ENCODE measurements at regions not wholly inside any gene's neighbourhood (a gene's known extent, or its start where the extent isn't known, plus 50 kb on each side); places are given as distances from the start of the nearest gene placed in this dataset.
A peak's percentile ranks its signal among the peaks of the same experiment; 100 is the strongest.
"Not testable (repeated sequence)": the region's sequence is repeated elsewhere in the genome, so short reads cannot be mapped to it uniquely, and the experiment has no call there.

- no peak for DNase-seq
- in situ Hi-C loops (cut with HindIII; ENCODE audit: low pct_ligation_motif_present, low pct_unique_long_range_greater_than_20kb, low sequenced_read_pairs) = no loop called here
Measured at GRCh38 chr20:40933758-40934157, 94.9 kb upstream of the TOP1 start.

DNA sequence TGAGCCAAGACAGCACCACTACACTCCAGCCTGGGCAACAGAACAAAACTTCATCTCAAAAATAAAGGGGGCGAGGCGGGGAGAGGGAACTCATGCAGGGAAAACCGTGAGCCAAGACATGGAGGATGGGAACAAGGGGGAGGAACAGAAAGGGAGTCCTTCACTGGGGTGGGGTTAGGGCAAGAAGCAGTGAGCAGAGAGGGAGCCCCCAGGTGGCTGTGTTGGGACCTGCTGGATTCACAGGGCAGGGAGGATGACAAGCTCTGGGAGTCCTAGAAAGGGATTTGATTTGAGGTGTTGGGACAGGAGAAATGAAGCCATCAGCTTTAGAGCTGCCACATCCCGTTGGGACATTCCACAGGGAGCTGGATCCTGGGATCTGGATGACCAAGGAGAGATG is 90.6 kb upstream of the TOP1 start:
- DNase-seq = no peak
- in situ Hi-C loops (cut with HindIII; ENCODE audit: low pct_ligation_motif_present, low pct_unique_long_range_greater_than_20kb, low sequenced_read_pairs) = no loop called here

- DNase-seq = no peak
- in situ Hi-C loops (cut with HindIII; ENCODE audit: low pct_ligation_motif_present, low pct_unique_long_range_greater_than_20kb, low sequenced_read_pairs) = no loop called here
Measured at GRCh38 chr20:40939667-40940066, 89.0 kb upstream of the TOP1 start.

GRCh38 chr20:40941133-40941610 is 87.5 kb upstream of the TOP1 start:
- DNase-seq = no peak
- in situ Hi-C loops (cut with HindIII; ENCODE audit: low pct_ligation_motif_present, low pct_unique_long_range_greater_than_20kb, low sequenced_read_pairs) = no loop called here

- no peak for DNase-seq
- in situ Hi-C loops (cut with HindIII; ENCODE audit: low pct_ligation_motif_present, low pct_unique_long_range_greater_than_20kb, low sequenced_read_pairs) = no loop called here
Measured at GRCh38 chr20:40942006-40942405, 86.6 kb upstream of the TOP1 start.

DNA sequence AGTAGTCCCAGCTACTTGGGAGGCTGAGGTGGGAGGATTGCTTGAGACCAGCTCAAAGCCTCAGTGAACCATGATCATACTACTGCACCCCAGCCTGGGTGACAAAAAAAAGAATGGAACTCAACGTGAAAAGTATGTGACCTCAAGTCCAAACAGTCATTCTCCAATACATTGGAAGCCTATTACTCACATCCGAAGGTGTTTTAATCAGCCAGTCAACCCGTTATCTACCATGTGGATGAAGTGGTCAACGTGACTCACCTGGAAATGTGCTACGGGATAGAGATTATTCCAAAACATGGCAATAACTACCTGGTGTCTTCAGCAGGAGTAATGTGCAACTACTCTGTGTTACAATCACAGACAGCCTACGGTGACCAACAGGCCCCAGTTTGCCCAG is 85.8 kb upstream of the TOP1 start:
- in situ Hi-C loops (cut with HindIII; ENCODE audit: low pct_ligation_motif_present, low pct_unique_long_range_greater_than_20kb, low sequenced_read_pairs) = no loop called here
- DNase-seq = no peak

- DNase-seq = no peak
- in situ Hi-C loops (cut with HindIII; ENCODE audit: low pct_ligation_motif_present, low pct_unique_long_range_greater_than_20kb, low sequenced_read_pairs) = no loop called here
Measured at GRCh38 chr20:40943591-40943990, 85.0 kb upstream of the TOP1 start.

DNA sequence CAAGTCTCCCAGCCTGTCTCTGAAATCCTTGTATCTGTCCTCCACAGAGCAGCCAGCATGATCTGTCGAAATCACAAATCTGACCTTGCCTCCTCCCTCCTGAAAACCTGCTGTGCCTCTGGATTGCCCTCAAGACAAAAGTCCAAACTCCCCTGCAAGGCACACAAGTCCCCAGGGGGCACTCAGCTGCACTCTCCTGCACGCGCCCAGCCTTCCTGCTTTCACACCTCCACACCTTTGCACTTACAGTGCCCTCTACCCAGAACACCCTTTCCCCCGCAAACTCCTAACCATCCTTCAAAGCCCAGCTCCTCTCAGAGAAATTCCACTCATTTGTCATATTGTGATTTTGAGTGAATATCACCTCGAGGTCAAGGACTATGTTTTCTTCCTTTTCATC is 83.4 kb upstream of the TOP1 start:
- DNase-seq = no peak
- in situ Hi-C loops (cut with HindIII; ENCODE audit: low pct_ligation_motif_present, low pct_unique_long_range_greater_than_20kb, low sequenced_read_pairs) = no loop called here

DNA sequence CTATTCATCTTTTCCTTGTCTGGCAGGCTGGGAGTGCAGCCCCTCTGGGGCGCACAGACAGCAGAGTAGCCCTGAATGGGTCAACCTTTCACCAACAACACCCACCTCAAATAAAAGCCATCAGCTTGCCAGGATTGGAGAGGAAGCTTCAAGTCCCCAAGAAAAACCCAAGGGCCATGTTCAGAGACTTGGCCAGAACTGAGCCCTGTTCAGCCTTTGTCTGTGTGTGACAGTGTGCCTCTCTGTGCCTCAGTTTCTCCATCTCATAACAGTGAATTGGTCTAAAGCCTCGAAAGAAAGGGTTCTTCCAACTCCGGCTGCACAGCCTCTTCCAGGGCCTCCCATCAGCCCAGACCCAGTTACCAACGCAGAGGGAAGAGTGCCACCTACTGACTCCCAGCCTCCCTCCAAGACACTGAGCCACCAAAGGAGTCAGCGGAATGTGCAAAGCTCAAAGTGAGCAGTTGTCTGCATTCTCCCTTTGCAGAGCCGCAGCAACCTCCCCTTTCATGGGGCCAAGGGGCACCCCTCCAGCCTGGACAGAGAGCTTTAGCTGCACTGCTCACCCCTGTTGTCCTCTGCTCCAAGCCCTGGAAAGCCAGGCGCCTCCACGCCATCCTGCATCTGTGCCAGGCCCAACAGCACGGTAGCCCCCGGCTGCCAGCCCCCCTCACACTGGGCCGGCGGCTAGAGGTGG is 82.7 kb upstream of the TOP1 start:
- peak; percentile 22 for DNase-seq
- in situ Hi-C loops (cut with HindIII; ENCODE audit: low pct_ligation_motif_present, low pct_unique_long_range_greater_than_20kb, low sequenced_read_pairs) = no loop called here

DNA sequence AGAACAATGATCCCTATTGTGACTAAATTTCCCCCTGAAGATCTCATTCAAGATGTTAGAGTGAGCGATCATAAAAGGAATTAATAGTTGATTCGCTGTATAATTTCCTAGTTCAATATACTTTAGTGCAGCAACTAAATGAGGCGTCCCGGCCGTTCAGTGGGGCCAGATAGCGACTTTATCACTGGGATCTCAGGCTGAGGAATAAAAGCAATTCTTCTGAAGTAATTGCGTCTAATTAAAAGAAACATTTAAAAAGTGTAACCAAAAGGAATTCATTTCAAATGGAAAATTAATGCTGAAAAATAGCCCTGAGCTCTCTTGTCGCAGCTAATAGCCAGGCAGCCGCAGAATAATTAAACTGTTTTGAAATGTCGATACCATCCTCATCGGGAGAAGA is 82.2 kb upstream of the TOP1 start:
- DNase-seq = no peak
- in situ Hi-C loops (cut with HindIII; ENCODE audit: low pct_ligation_motif_present, low pct_unique_long_range_greater_than_20kb, low sequenced_read_pairs) = no loop called here

DNA sequence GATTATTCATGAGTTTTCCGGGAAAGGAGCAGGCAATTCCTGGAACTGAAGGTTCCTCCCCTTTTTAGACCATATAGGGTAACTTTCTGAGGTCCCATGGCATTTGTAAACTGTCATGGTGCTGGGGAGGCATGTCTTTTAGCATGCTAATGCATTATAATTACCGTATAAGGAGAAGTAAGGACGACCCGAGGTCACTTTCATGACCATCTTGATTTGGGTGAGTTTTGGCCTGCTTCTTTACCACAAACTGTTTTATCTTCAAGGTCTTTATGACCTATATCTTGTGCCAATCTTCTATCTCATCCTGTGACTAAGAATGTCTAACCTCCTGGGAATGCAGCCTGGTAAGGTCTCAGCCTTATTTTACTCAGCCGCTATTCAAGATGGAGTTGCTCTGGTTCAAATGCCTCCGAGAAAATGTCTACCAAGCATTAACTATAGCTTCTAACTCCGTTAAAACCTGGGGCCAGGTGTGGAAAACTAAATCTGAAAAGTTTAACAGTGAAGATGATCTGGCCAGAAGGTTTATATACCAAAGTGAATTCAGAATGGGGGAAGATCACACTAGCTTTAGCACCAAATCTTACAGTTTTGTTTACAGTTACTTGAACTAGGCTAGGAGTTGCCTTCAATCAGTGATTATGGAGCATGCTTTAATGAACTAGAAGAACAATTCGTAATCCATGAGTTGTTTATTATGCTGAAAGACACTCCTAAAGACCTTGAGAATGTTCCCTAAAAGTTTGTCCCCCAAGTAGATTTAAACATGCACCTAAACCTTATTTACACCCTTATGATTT is 80.0 kb upstream of the TOP1 start:
- in situ Hi-C loops (cut with HindIII; ENCODE audit: low pct_ligation_motif_present, low pct_unique_long_range_greater_than_20kb, low sequenced_read_pairs) = no loop called here
- DNase-seq = no peak

- in situ Hi-C loops (cut with HindIII; ENCODE audit: low pct_ligation_motif_present, low pct_unique_long_range_greater_than_20kb, low sequenced_read_pairs) = no loop called here
Measured at GRCh38 chr20:40949346-40949745, 79.3 kb upstream of the TOP1 start.

DNA sequence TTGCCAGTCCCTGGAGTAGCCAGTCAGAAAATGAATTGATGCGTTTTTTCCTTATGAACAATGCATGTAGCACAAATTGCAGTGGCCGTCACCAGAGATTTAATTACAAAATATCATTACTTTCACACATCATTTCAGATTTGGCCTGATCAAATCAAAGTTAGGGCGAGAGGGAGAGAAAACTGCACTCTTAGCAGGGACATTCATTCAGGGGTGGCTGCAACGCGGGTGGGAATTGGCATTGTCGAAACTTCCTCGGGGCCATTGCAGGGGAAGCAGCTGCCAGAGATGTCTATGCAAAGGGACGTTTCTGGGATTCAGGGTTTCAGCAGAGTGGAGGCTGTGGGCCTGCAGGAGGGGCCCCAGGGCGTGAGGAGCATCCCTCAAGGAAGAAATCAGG is 76.5 kb upstream of the TOP1 start:
- no peak for DNase-seq

More at GRCh38 chr20:40949346-40949745, 79.3 kb upstream of the TOP1 start:
- no peak for DNase-seq

GRCh38 chr20:40953416-40953815 is 75.2 kb upstream of the TOP1 start:
- no peak for DNase-seq
- in situ Hi-C loops (cut with HindIII; ENCODE audit: low pct_ligation_motif_present, low pct_unique_long_range_greater_than_20kb, low sequenced_read_pairs) = no loop called here

More for the DNA sequence above, 76.5 kb upstream of the TOP1 start:
- in situ Hi-C loops (cut with HindIII; ENCODE audit: low pct_ligation_motif_present, low pct_unique_long_range_greater_than_20kb, low sequenced_read_pairs) = no loop called here

DNA sequence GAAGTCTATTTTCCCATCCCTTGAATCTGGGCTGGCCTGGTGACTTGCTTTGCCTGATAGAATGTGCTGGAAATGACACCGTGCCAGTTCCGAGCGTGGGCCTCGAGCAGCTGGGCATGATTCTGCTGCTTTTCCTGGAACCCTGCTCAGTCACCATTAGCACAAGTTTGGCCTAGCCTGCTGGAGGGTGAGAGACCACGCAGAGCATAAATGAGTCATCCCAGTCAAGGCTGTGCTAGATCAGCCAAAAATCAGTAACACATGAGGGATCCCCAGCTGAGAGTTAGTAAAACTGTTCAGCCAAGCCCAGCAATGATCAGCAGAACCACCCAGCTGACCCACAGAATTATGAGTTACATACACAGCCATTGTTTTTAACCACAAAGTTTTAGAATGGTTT is 74.8 kb upstream of the TOP1 start:
- in situ Hi-C loops (cut with HindIII; ENCODE audit: low pct_ligation_motif_present, low pct_unique_long_range_greater_than_20kb, low sequenced_read_pairs) = no loop called here
- no peak for DNase-seq

GRCh38 chr20:40954521-40955165 is 74.0 kb upstream of the TOP1 start:
- no peak for DNase-seq
- in situ Hi-C loops (cut with HindIII; ENCODE audit: low pct_ligation_motif_present, low pct_unique_long_range_greater_than_20kb, low sequenced_read_pairs) = no loop called here

DNA sequence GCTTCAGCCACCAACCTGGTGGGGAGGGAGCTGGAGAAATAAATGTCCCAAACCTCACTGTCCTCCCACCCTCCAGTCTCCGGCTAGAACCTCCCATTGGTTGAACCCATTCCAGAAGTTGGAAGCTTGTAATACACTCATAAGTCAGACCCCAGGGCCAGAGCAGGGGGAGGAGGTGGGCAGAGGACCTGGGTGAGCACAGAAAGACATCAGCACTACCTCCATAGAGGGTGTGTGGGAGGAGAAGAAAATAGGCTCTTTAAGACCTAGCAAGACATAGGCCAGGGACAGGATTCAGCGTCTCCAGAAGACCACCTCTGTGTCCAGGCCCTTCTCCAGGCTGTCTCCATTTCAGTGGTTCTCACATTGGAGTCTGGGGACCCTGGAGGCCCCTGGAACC is 73.3 kb upstream of the TOP1 start:
- in situ Hi-C loops (cut with HindIII; ENCODE audit: low pct_ligation_motif_present, low pct_unique_long_range_greater_than_20kb, low sequenced_read_pairs) = no loop called here
- DNase-seq = no peak

DNA sequence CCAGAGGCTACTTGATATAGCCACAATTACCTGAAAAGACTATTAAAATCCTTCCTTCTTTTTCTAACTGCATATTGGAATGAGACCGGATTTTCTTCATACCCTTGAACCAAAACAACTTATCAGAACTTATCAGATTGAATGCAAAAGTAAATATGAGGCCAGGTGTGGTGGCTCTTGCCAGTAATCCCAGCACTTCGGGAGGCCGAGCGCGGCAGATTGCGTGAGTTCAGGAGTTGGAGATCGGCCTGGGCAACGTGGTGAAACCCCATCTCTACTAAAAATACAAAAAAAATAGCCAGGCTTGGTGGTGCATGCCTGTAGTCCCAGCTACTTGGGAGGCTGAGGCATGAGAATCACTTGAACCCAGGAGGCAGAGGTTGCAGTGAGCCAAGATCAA is 72.8 kb upstream of the TOP1 start:
- DNase-seq; in situ Hi-C loops (cut with HindIII; ENCODE audit: low pct_ligation_motif_present, low pct_unique_long_range_greater_than_20kb, low sequenced_read_pairs): not testable (repeated sequence)

DNA sequence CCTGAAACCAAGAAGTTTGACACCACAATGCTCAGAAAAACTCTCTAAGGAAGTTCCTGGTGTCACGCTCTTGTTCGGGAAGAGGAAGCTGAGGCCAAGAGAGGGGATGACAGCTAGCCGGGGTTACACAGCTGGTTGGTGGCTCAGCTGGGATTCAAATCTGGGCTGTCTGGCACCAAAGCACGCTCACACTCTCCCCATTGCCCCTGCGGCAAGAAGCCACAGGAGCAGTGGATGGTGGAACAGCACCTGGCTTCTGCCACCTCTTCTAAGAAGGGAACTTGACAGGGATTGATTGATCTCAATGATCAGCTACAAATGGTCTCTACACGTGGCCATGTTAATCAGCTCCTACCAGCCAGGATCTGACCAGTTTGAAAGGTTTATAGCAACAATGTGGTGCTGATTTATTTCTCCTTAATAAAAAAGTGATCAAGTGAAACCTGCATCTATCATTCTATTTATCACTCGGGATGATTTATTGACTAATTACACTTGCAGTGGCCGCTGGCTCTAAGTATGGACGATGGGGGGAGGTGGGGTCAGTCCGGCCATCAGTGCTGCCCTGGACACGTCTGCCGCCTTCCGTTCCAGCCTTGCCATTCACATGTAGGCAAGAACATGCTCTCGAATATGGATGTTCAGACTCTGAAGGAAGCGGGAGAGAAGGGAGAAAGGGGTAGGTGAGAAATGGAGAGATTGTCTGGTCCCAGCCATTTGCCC is 71.9 kb upstream of the TOP1 start:
- no peak for DNase-seq
- in situ Hi-C loops (cut with HindIII; ENCODE audit: low pct_ligation_motif_present, low pct_unique_long_range_greater_than_20kb, low sequenced_read_pairs) = no loop called here
